WTC11 (cell line): ENCODE measurements at regions not wholly inside any gene's neighbourhood (a gene's known extent, or its start where the extent isn't known, plus 50 kb on each side); places are given as distances from the start of the nearest gene placed in this dataset.
A peak's percentile ranks its signal among the peaks of the same experiment; 100 is the strongest.

ENCODE experiments used
- ATAC-seq: fragments of 200-7000 bp; cut with Tn5 transposase; 2 replicates; pipeline ENCODE4 v1.10.0; 2021; ENCODE audit warnings: mild to moderate bottlenecking, moderate library complexity
- CTCF ChIA-PET: fragments of 300-600 bp; sonication (Branson Sonifier 250); formaldehyde crosslinking; loops from one replicate; lab custom pipeline; 2021; ENCODE audit warnings: antibody characterized with exemption; lab: Charles Lee
- POLR2A ChIA-PET: fragments of 350-600 bp; sonication (Branson Sonifier 250); formaldehyde crosslinking; loops from one replicate; lab custom pipeline; 2021; ENCODE audit warnings: antibody characterized with exemption; lab: Charles Lee
- DNase-seq: peaks from one replicate; pipeline ENCODE4 v3.0.0; 2021; ENCODE audit warnings: low spot score
- H3K27ac Mint-ChIP-seq: 2 replicates; pipeline ENCODE4 v1.8.0; 2021; ENCODE audit warnings: mixed read lengths
- H3K27me3 Mint-ChIP-seq: 2 replicates; pipeline ENCODE4 v1.8.0; 2021; ENCODE audit warnings: low read depth, mild to moderate bottlenecking, moderate library complexity, mixed read lengths
- H3K36me3 Mint-ChIP-seq: 2 replicates; pipeline ENCODE4 v1.8.0; 2021; ENCODE audit warnings: mixed read lengths
- H3K4me1 Mint-ChIP-seq: 2 replicates; pipeline ENCODE4 v1.8.0; 2022; ENCODE audit warnings: mixed read lengths
- H3K4me3 Mint-ChIP-seq: 2 replicates; pipeline ENCODE4 v1.8.0; 2021; ENCODE audit warnings: mild to moderate bottlenecking, moderate library complexity, mixed read lengths
- H3K9me3 Mint-ChIP-seq: 2 replicates; pipeline ENCODE4 v1.8.0; 2021; ENCODE audit warnings: mixed read lengths
- AFF4 ChIP-seq: sonication (generic); formaldehyde crosslinking; IDR thresholded peaks from 2 replicates; pipeline ENCODE4 v1.8.1; 2023; ENCODE audit warnings: mild to moderate bottlenecking, missing genetic modification reagents, borderline replicate concordance
- ATF6 ChIP-seq: sonication (generic); formaldehyde crosslinking; IDR thresholded peaks from 2 replicates; pipeline ENCODE4 v1.8.1; 2023; ENCODE audit warnings: mild to moderate bottlenecking, missing genetic modification reagents
- CTCF ChIP-seq: fragments of 200-600 bp; IDR thresholded peaks from 2 replicates; pipeline ENCODE4 v1.8.0; 2022; ENCODE audit warnings: antibody characterized with exemption
- ELF4 ChIP-seq: sonication (generic); formaldehyde crosslinking; IDR thresholded peaks from 2 replicates; pipeline ENCODE4 v1.8.1; 2022; ENCODE audit warnings: low read depth, mild to moderate bottlenecking, moderate library complexity, missing genetic modification reagents
- ETV6 ChIP-seq: sonication (generic); formaldehyde crosslinking; IDR thresholded peaks from 2 replicates; pipeline ENCODE4 v1.8.1; 2022; ENCODE audit warnings: mild to moderate bottlenecking, missing genetic modification reagents
- FOXK1 ChIP-seq: sonication (generic); formaldehyde crosslinking; IDR thresholded peaks from 2 replicates; pipeline ENCODE4 v1.8.0; 2022; ENCODE audit warnings: mild to moderate bottlenecking, moderate library complexity, missing genetic modification reagents
- FOXP1 ChIP-seq: sonication (generic); formaldehyde crosslinking; IDR thresholded peaks from 2 replicates; pipeline ENCODE4 v1.8.0; 2022; ENCODE audit warnings: missing genetic modification reagents, mild to moderate bottlenecking, moderate library complexity, borderline replicate concordance
- FOXP4 ChIP-seq: sonication (generic); formaldehyde crosslinking; IDR thresholded peaks from 2 replicates; pipeline ENCODE4 v1.8.0; 2022; ENCODE audit warnings: mild to moderate bottlenecking, missing genetic modification reagents
- GABPB1 ChIP-seq: sonication (generic); formaldehyde crosslinking; IDR thresholded peaks from 2 replicates; pipeline ENCODE4 v1.8.1; 2023; ENCODE audit warnings: mild to moderate bottlenecking, missing genetic modification reagents
- GRHL2 ChIP-seq: fragments of 250-450 bp; sonication (Bioruptor Pico); IDR thresholded peaks from 2 replicates; pipeline ENCODE4 v1.8.0; 2022; ENCODE audit warnings: mild to moderate bottlenecking, moderate library complexity; ENCODE audit not compliant: insufficient replicate concordance, severe bottlenecking
- MAX ChIP-seq: sonication (generic); formaldehyde crosslinking; IDR thresholded peaks from 2 replicates; pipeline ENCODE4 v1.8.0; 2022; ENCODE audit warnings: mild to moderate bottlenecking, missing genetic modification reagents
- NFE2L1 ChIP-seq: sonication (generic); formaldehyde crosslinking; IDR thresholded peaks from 2 replicates; pipeline ENCODE4 v1.8.1; 2023; ENCODE audit warnings: missing genetic modification reagents
- NR2C2 ChIP-seq: sonication (generic); formaldehyde crosslinking; IDR thresholded peaks from 2 replicates; pipeline ENCODE4 v1.8.0; 2022; ENCODE audit warnings: mild to moderate bottlenecking, missing genetic modification reagents
- OVOL2 ChIP-seq: fragments of 250-450 bp; sonication (Bioruptor Pico); IDR thresholded peaks from 2 replicates; pipeline ENCODE4 v1.9.0; 2021; ENCODE audit warnings: mild to moderate bottlenecking, borderline replicate concordance
- PRRX2 ChIP-seq: fragments of 250-450 bp; sonication (Bioruptor Pico); IDR thresholded peaks from 2 replicates; pipeline ENCODE4 v1.8.0; 2021; ENCODE audit warnings: mild to moderate bottlenecking
- RELA ChIP-seq: sonication (generic); formaldehyde crosslinking; IDR thresholded peaks from 2 replicates; pipeline ENCODE4 v1.8.1; 2022; ENCODE audit warnings: missing genetic modification reagents, mild to moderate bottlenecking, borderline replicate concordance
- STAT6 ChIP-seq: sonication (generic); formaldehyde crosslinking; conservative IDR thresholded peaks from 2 replicates; pipeline ENCODE4 v1.8.1; 2023; ENCODE audit warnings: mild to moderate bottlenecking, low read depth, missing genetic modification reagents, moderate library complexity
- TEAD1 ChIP-seq: sonication (generic); formaldehyde crosslinking; IDR thresholded peaks from 2 replicates; pipeline ENCODE4 v1.8.0; 2022; ENCODE audit warnings: mild to moderate bottlenecking, missing genetic modification reagents
- TP53 ChIP-seq: sonication (generic); formaldehyde crosslinking; IDR thresholded peaks from 2 replicates; pipeline ENCODE4 v1.8.1; 2023; ENCODE audit warnings: mild to moderate bottlenecking, missing genetic modification reagents
- ZNF138 ChIP-seq: sonication (generic); formaldehyde crosslinking; conservative IDR thresholded peaks from 2 replicates; pipeline ENCODE4 v1.8.1; 2022; ENCODE audit warnings: mild to moderate bottlenecking, moderate library complexity, missing genetic modification reagents

GRCh38 chr9:117551171-117551570, 136.3 kb upstream of the ASTN2 start (continued):
- no peak for TF ChIP-seq OVOL2 (CRISPR knock-in tag)
- no peak for TF ChIP-seq ZNF138 (CRISPR knock-in tag)

- Mint-ChIP-seq H3K4me3 (peak overlapping the region; percentile 7; the same call in 1 of the 2 replicates), H3K9me3 (no peaks in the 10 kb centered on the region), H3K36me3 (no peaks in the 10 kb centered on the region), H3K27me3 (no peaks in the 10 kb centered on the region), H3K27ac (peak overlapping the region; percentile 77), H3K4me1 (peaks cover 49% of the 10 kb centered on the region)
- DNase-seq (peak; percentile 16), ATAC-seq (peak; percentile 90)
- peak; percentile 76 for TF ChIP-seq FOXK1 (CRISPR knock-in tag)
- TF ChIP-seq CTCF, result no peak
- no peak for TF ChIP-seq FOXP1
- peak; percentile 79 for TF ChIP-seq ETV6 (CRISPR knock-in tag)
- 0 out of 2 replicates have a peak, but pooled peaks have one; percentile 16 for TF ChIP-seq MAX (CRISPR knock-in tag)
- no peak for TF ChIP-seq AFF4 (CRISPR knock-in tag)
- peak; percentile 49; the same call in 1 of the 2 replicates for TF ChIP-seq NFE2L1
- no peak for TF ChIP-seq PRRX2 (CRISPR knock-in tag)
- peak; percentile 22; the same call in 1 of the 2 replicates for TF ChIP-seq TEAD1 (CRISPR knock-in tag)
- peak; percentile 77 for TF ChIP-seq FOXP4 (CRISPR knock-in tag)
- CTCF ChIA-PET, result interaction anchor here (2.0 to 2.9 kb wide), 2 partner anchors 14 to 62 kb away, joined by 6 to 23 read pairs; no protein-coding TSS in a partner anchor
- POLR2A ChIA-PET, result interaction anchor here (0.5 kb wide), 1 partner anchor 9 kb away, joined by 4 read pairs; no protein-coding TSS in a partner anchor
Measured at GRCh38 chr9:117549444-117549843, 134.6 kb upstream of the ASTN2 start.

- H3K4me3 Mint-ChIP-seq, result no peak overlapping the region
- peak overlapping the region; percentile 77 for H3K27ac Mint-ChIP-seq
- peaks cover 50% of the 10 kb centered on the region for H3K4me1 Mint-ChIP-seq
- H3K36me3 Mint-ChIP-seq, result no peaks in the 10 kb centered on the region
- ChIA-PET POLR2A (no interaction called here), CTCF (interaction anchor here (3.4 kb wide), 1 partner anchor 61 kb away, joined by 14 read pairs; no protein-coding TSS in a partner anchor)
- H3K27me3 Mint-ChIP-seq, result no peaks in the 10 kb centered on the region
- no peaks in the 10 kb centered on the region for H3K9me3 Mint-ChIP-seq
- no peak for DNase-seq
- ATAC-seq, result no peak
- TF ChIP-seq STAT6 (CRISPR knock-in tag) (no peak), ZNF138 (CRISPR knock-in tag) (no peak), GRHL2 (CRISPR knock-in tag) (no peak), ATF6 (no peak), ELF4 (CRISPR knock-in tag) (no peak), RELA (CRISPR knock-in tag) (no peak), NR2C2 (CRISPR knock-in tag) (no peak), TP53 (no peak), GABPB1 (CRISPR knock-in tag) (no peak)
Measured at GRCh38 chr9:117548556-117548955, 133.7 kb upstream of the ASTN2 start.
